H1 (cell line): ENCODE measurements at regions not wholly inside any gene's neighbourhood (a gene's known extent, or its start where the extent isn't known, plus 50 kb on each side); places are given as distances from the start of the nearest gene placed in this dataset.

Experiments
- CTCF ChIP-seq, 3 experiments: IDR thresholded peaks; 1 replicate in 2 of 3; 2 replicates in 1 of 3; pipeline versions ENCODE4 v1.5.1 to v1.6.1; 2011; ENCODE audit warnings: low read length in 3 of 3, mild to moderate bottlenecking in 3 of 3, inconsistent platforms in 2 of 3, low read depth in 1 of 3, moderate library complexity in 1 of 3; ENCODE audit not compliant: insufficient read depth in 1 of 3; ENCODE audit errors: control extremely low read depth in 1 of 3
- EZH2 ChIP-seq: fragments of 200-600 bp; sonication (generic); IDR thresholded peaks from 2 replicates; pipeline ENCODE4 v1.7.1; 2012; ENCODE audit warnings: low read depth, mild to moderate bottlenecking, moderate library complexity, low read length, inconsistent platforms; ENCODE audit not compliant: severe bottlenecking
- JUN ChIP-seq: IDR thresholded peaks from 2 replicates; pipeline ENCODE4 v1.6.1; 2011; ENCODE audit warnings: low read depth, mild to moderate bottlenecking, improper control_type of control experiment, low read length
- POLR2A ChIP-seq, 2 experiments: IDR thresholded peaks; 1 replicate in 1 of 2; 2 replicates in 1 of 2; pipeline ENCODE4 v1.6.1; 2011; ENCODE audit warnings: low read depth in 2 of 2, low read length in 2 of 2, mild to moderate bottlenecking in 2 of 2; ENCODE audit errors: control extremely low read depth in 1 of 2
- RBBP5 ChIP-seq: IDR thresholded peaks from 2 replicates; pipeline ENCODE4 v1.7.1; 2012; ENCODE audit warnings: low read depth, mild to moderate bottlenecking, inconsistent platforms, low read length, moderate library complexity, borderline replicate concordance
- SIN3A ChIP-seq, 2 experiments: IDR thresholded peaks in 1 of 2; conservative IDR thresholded peaks in 1 of 2; 2 replicates each; pipeline ENCODE4 v1.6.1; 2011 to 2012; ENCODE audit warnings: low read length in 2 of 2, improper control_type of control experiment in 1 of 2, low read depth in 1 of 2, mild to moderate bottlenecking in 1 of 2
- YY1 ChIP-seq: IDR thresholded peaks from 2 replicates; pipeline ENCODE4 v1.6.1; 2011; ENCODE audit warnings: low read depth, mild to moderate bottlenecking, low read length

- TF ChIP-seq POLR2A (IDR thresholded peaks at IDR 0.05; ENCODE audit: control extremely low read depth in 1 of 2, low read depth in 2 of 2, low read length in 2 of 2) (no peak), CTCF (IDR thresholded peaks at IDR 0.05; ENCODE audit: control extremely low read depth in 1 of 3, insufficient read depth in 1 of 3, low read depth in 1 of 3, low read length in 3 of 3) (no peak), SIN3A (conservative IDR thresholded peaks at IDR 0.05 in 1 of 2, IDR thresholded peaks at IDR 0.05 in 1 of 2; ENCODE audit: low read depth in 1 of 2, low read length in 2 of 2) (no peak), JUN (no peak), YY1 (no peak), EZH2 (no peak), RBBP5 (no peak)
Measured at GRCh38 chr18:76264198-76264875, 230.7 kb downstream of the ZNF516 start.
